Gastrocnemius medialis (tissue), 4 donors: ENCODE measurements at regions not wholly inside any gene's neighbourhood (a gene's known extent, or its start where the extent isn't known, plus 50 kb on each side); places are given as distances from the start of the nearest gene placed in this dataset.

Experiments
- ATAC-seq, 2 donors: fragments of 150-250 bp; one replicate each; pipeline ENCODE4 v1.9.1; 2016
- DNase-seq, 2 donors: peaks; one replicate each; pipeline ENCODE4 v3.0.0-alpha.2; 2019
- H3K27ac ChIP-seq, 4 donors: fragments of 200-600 bp; sonication (generic); 1 replicate in 1 of 4; 2 replicates in 3 of 4; pipeline ENCODE4 v1.5.1; 2016 to 2018; ENCODE audit warnings: mild to moderate bottlenecking in 2 of 4, moderate library complexity in 1 of 4
- H3K27me3 ChIP-seq, 3 donors: fragments of 200-600 bp; sonication (generic) in 2 of 3; 1 replicate in 1 of 3; 2 replicates in 2 of 3; pipeline versions ENCODE4 v1.5.1 to v1.6.0; 2016 to 2019; ENCODE audit warnings: mild to moderate bottlenecking in 1 of 3, moderate library complexity in 1 of 3
- H3K36me3 ChIP-seq, 2 donors: fragments of 200-600 bp; sonication (generic) in 1 of 2; one replicate each; pipeline ENCODE4 v1.5.1; 2017 to 2018
- H3K4me1 ChIP-seq, 2 donors: fragments of 200-600 bp; sonication (generic) in 1 of 2; one replicate each; pipeline ENCODE4 v1.5.1; 2016 to 2017; ENCODE audit warnings: mild to moderate bottlenecking in 2 of 2
- H3K4me3 ChIP-seq, 4 donors: fragments of 200-600 bp; sonication (generic) in 3 of 4; 1 replicate in 1 of 4; 2 replicates in 3 of 4; pipeline ENCODE4 v1.5.1; 2016 to 2019; ENCODE audit warnings: mild to moderate bottlenecking in 2 of 4
- H3K9me3 ChIP-seq, 3 donors: fragments of 200-600 bp; sonication (generic) in 2 of 3; 1 replicate in 1 of 3; 2 replicates in 2 of 3; pipeline ENCODE4 v1.5.1; 2016 to 2019
- CTCF ChIP-seq, 5 experiments: fragments of 450-650 bp in 3 of 5; fragments of 200-600 bp in 2 of 5; sonication (generic) in 2 of 5; IDR thresholded peaks in 4 of 5; conservative IDR thresholded peaks in 1 of 5; 1 replicate in 4 of 5; 2 replicates in 1 of 5; pipeline ENCODE4 v1.5.1; 2016 to 2019; ENCODE audit warnings: antibody characterized with exemption in 5 of 5, mild to moderate bottlenecking in 3 of 5, moderate library complexity in 3 of 5
- POLR2A ChIP-seq, 2 donors: fragments of 450-650 bp; IDR thresholded peaks; one replicate each; pipeline ENCODE4 v1.6.1; 2017; ENCODE audit warnings: antibody characterized with exemption in 2 of 2, mild to moderate bottlenecking in 2 of 2, moderate library complexity in 2 of 2
- in situ Hi-C, 4 donors: fragments of 200-750 bp; cut with MboI; loops; one replicate each; pipeline versions ENCODE4 v1.15.0 to v1.8.0; 2017; ENCODE audit warnings: low sequenced_read_pairs in 4 of 4
- intact Hi-C: fragments of 100-400 bp; cut with DNase I; formaldehyde crosslinking; loops from one replicate; pipeline ENCODE4 v1.15.1; 2023; ENCODE audit warnings: low total_unique reads

- DNase-seq (no peak), ATAC-seq (no peak)
- H3K4me3 ChIP-seq = no peak overlapping the region
- H3K27ac ChIP-seq = no peak overlapping the region
- no peaks in the 10 kb centered on the region for H3K27me3 ChIP-seq
- no peaks in the 10 kb centered on the region for H3K36me3 ChIP-seq
- no peak for TF ChIP-seq POLR2A (IDR thresholded peaks at IDR 0.05)
- no peak for TF ChIP-seq CTCF (IDR thresholded peaks at IDR 0.05 in 4 of 5, conservative IDR thresholded peaks at IDR 0.05 in 1 of 5)
- intact Hi-C loops = no loop called here
- H3K9me3 ChIP-seq = no peaks in the 10 kb centered on the region
- H3K4me1 ChIP-seq = no peaks in the 10 kb centered on the region
- in situ Hi-C loops = no loop called here
Observed at GRCh38 chr4:54505362-54505761, 152.4 kb upstream of the KIT start.

GRCh38 chr4:54505996-54506395, 151.8 kb upstream of the KIT start:
- no peak for TF ChIP-seq POLR2A (IDR thresholded peaks at IDR 0.05)
- TF ChIP-seq CTCF (IDR thresholded peaks at IDR 0.05 in 4 of 5, conservative IDR thresholded peaks at IDR 0.05 in 1 of 5) = no peak
- intact Hi-C loops = no loop called here
- no peak for ATAC-seq

GRCh38 chr4:54509057-54509456, 148.7 kb upstream of the KIT start:
- ATAC-seq = no peak
- H3K36me3 ChIP-seq = no peaks in the 10 kb centered on the region
- in situ Hi-C loops (no loop called here), intact Hi-C loops (no loop called here)
- TF ChIP-seq POLR2A (IDR thresholded peaks at IDR 0.05) (no peak), CTCF (IDR thresholded peaks at IDR 0.05 in 4 of 5, conservative IDR thresholded peaks at IDR 0.05 in 1 of 5) (no peak)
- H3K4me3 ChIP-seq = no peak overlapping the region
- no peaks in the 10 kb centered on the region for H3K9me3 ChIP-seq
- no peaks in the 10 kb centered on the region for H3K4me1 ChIP-seq
- H3K27me3 ChIP-seq = no peaks in the 10 kb centered on the region
- DNase-seq = no peak
- no peak overlapping the region for H3K27ac ChIP-seq

More at GRCh38 chr4:54505996-54506395, 151.8 kb upstream of the KIT start:
- Histone ChIP-seq H3K27me3 (no peaks in the 10 kb centered on the region), H3K27ac (no peak overlapping the region), H3K4me1 (no peaks in the 10 kb centered on the region), H3K4me3 (no peak overlapping the region), H3K9me3 (no peaks in the 10 kb centered on the region), H3K36me3 (no peaks in the 10 kb centered on the region)
- DNase-seq = no peak
- in situ Hi-C loops = no loop called here

- no peak for TF ChIP-seq CTCF (IDR thresholded peaks at IDR 0.05 in 4 of 5, conservative IDR thresholded peaks at IDR 0.05 in 1 of 5)
- no peak for TF ChIP-seq POLR2A (IDR thresholded peaks at IDR 0.05)
- ATAC-seq (peak in 1 of 2 donors; percentile 52), DNase-seq (peak in 1 of 2 donors; percentile 18)
- Histone ChIP-seq H3K9me3 (no peaks in the 10 kb centered on the region), H3K27me3 (no peaks in the 10 kb centered on the region), H3K4me3 (no peak overlapping the region), H3K27ac (no peak overlapping the region), H3K4me1 (no peaks in the 10 kb centered on the region), H3K36me3 (no peaks in the 10 kb centered on the region)
- intact Hi-C loops = no loop called here
- in situ Hi-C loops = no loop called here
Observed at GRCh38 chr4:54513204-54513603, 144.6 kb upstream of the KIT start.

GRCh38 chr4:54513741-54514140, 144.0 kb upstream of the KIT start:
- in situ Hi-C loops (no loop called here), intact Hi-C loops (no loop called here)
- no peaks in the 10 kb centered on the region for H3K4me1 ChIP-seq
- no peak overlapping the region for H3K4me3 ChIP-seq
- no peak for DNase-seq
- no peak for ATAC-seq
- H3K36me3 ChIP-seq = no peaks in the 10 kb centered on the region
- no peaks in the 10 kb centered on the region for H3K9me3 ChIP-seq
- no peak overlapping the region for H3K27ac ChIP-seq
- TF ChIP-seq CTCF (IDR thresholded peaks at IDR 0.05 in 4 of 5, conservative IDR thresholded peaks at IDR 0.05 in 1 of 5) = no peak
- TF ChIP-seq POLR2A (IDR thresholded peaks at IDR 0.05) = no peak
- no peaks in the 10 kb centered on the region for H3K27me3 ChIP-seq
